WERI-Rb-1 (cell line): ENCODE measurements at regions not wholly inside any gene's neighbourhood (a gene's known extent, or its start where the extent isn't known, plus 50 kb on each side); places are given as distances from the start of the nearest gene placed in this dataset.

Experiments used
- DNase-seq: peaks from one replicate; pipeline ENCODE4 v3.0.0-alpha.2; 2020
- H3K27ac ChIP-seq: fragments of 250-450 bp; sonication (Bioruptor Pico); 2 replicates; pipeline ENCODE4 v1.5.1; 2020; ENCODE audit warnings: mild to moderate bottlenecking, moderate library complexity
- H3K27me3 ChIP-seq: fragments of 250-450 bp; sonication (Bioruptor Pico); 2 replicates; pipeline ENCODE4 v1.5.1; 2021; ENCODE audit warnings: mild to moderate bottlenecking, low read depth, moderate library complexity; ENCODE audit not compliant: insufficient read depth, severe bottlenecking
- H3K36me3 ChIP-seq: fragments of 250-450 bp; sonication (Bioruptor Pico); 2 replicates; pipeline ENCODE4 v1.5.1; 2020; ENCODE audit warnings: mild to moderate bottlenecking, moderate library complexity
- H3K4me3 ChIP-seq: 2 replicates; pipeline ENCODE4 v1.5.1; 2011; ENCODE audit warnings: low read depth, mild to moderate bottlenecking, control low read depth, low read length
- H3K9me3 ChIP-seq: fragments of 250-450 bp; sonication (Bioruptor Pico); 2 replicates; pipeline ENCODE4 v1.5.1; 2021; ENCODE audit warnings: mild to moderate bottlenecking, moderate library complexity; ENCODE audit not compliant: severe bottlenecking
- CTCF ChIP-seq: IDR thresholded peaks from 2 replicates; pipeline ENCODE4 v1.5.1; 2011; ENCODE audit warnings: low read depth, mild to moderate bottlenecking, control low read depth, inconsistent platforms, low read length

GRCh38 chr6:139531148-139532115, 157.0 kb upstream of the CITED2 start:
- Histone ChIP-seq H3K4me3 (no peak overlapping the region), H3K36me3 (no peaks in the 10 kb centered on the region), H3K27me3 (no peaks in the 10 kb centered on the region), H3K27ac (no peak overlapping the region), H3K9me3 (no peaks in the 10 kb centered on the region)
- TF ChIP-seq CTCF, result no peak
- no peak for DNase-seq

GRCh38 chr6:139530561-139530960, 156.1 kb upstream of the CITED2 start:
- no peaks in the 10 kb centered on the region for H3K9me3 ChIP-seq
- no peak for DNase-seq
- H3K36me3 ChIP-seq, result no peaks in the 10 kb centered on the region
- no peaks in the 10 kb centered on the region for H3K27me3 ChIP-seq
- no peak overlapping the region for H3K4me3 ChIP-seq
- H3K27ac ChIP-seq, result no peak overlapping the region
- TF ChIP-seq CTCF, result no peak

- Histone ChIP-seq H3K27me3 (no peaks in the 10 kb centered on the region), H3K4me3 (no peak overlapping the region), H3K9me3 (no peaks in the 10 kb centered on the region), H3K27ac (no peak overlapping the region), H3K36me3 (no peaks in the 10 kb centered on the region)
- no peak for TF ChIP-seq CTCF
- no peak for DNase-seq
Measured at GRCh38 chr6:139529420-139529819, 155.0 kb upstream of the CITED2 start.

- no peaks in the 10 kb centered on the region for H3K36me3 ChIP-seq
- H3K27ac ChIP-seq, result no peak overlapping the region
- DNase-seq, result no peak
- TF ChIP-seq CTCF, result no peak
- no peaks in the 10 kb centered on the region for H3K27me3 ChIP-seq
- H3K4me3 ChIP-seq, result no peak overlapping the region
- H3K9me3 ChIP-seq, result no peaks in the 10 kb centered on the region
Measured at GRCh38 chr6:139528471-139528870, 154.0 kb upstream of the CITED2 start.

- Histone ChIP-seq H3K9me3 (no peaks in the 10 kb centered on the region), H3K27me3 (no peaks in the 10 kb centered on the region), H3K27ac (no peak overlapping the region), H3K4me3 (no peak overlapping the region), H3K36me3 (no peaks in the 10 kb centered on the region)
- TF ChIP-seq CTCF, result no peak
- no peak for DNase-seq
Measured at GRCh38 chr6:139525415-139525814, 151.0 kb upstream of the CITED2 start.
